ENCODE measurements at regions not wholly inside any gene's neighbourhood (a gene's known extent, or its start where the extent isn't known, plus 50 kb on each side); places are given as distances from the start of the nearest gene placed in this dataset.

GRCh38 chr20:4069751-4070150 is 54.4 kb upstream of the RNF24 start:
- Histone ChIP-seq H3K4me3 (ENCODE audit: insufficient read depth, low read depth, low read length, poor library complexity, severe bottlenecking) (no peak overlapping the region), H3K36me3 (ENCODE audit: control insufficient read depth, insufficient read depth, low read length) (no peaks in the 10 kb centered on the region), H3K27me3 (replicated peaks; ENCODE audit: control insufficient read depth, insufficient read depth, low read length, poor library complexity, severe bottlenecking) (no peaks in the 10 kb centered on the region), H3K27ac (ENCODE audit: insufficient read depth, low read length, poor library complexity, severe bottlenecking) (no peak overlapping the region), H3K9me3 (ENCODE audit: control insufficient read depth, low read length) (no peaks in the 10 kb centered on the region), H3K4me1 (ENCODE audit: control insufficient read depth, insufficient read depth, low read length, poor library complexity, severe bottlenecking) (no peaks in the 10 kb centered on the region)
- no peak for DNase-seq

DNA sequence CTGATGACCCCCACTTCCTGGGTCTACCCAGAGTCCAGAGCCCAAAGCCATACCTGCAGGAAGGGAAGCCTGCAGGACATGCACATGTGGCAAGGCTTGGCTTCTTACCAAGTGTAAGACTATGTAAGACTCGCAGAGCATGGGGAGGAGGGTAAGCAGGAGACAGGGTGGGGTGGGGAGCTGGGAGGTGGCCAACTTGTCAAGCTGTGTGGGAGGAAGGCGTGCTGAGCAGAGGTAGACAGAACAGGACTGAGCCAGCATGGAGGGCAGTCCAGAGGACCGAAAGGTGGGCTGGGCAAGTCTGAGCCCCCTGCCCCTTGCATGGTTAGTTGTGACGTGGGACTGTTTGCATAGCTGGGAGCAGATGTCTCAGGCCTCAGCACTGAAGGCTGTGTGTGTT is 53.4 kb upstream of the RNF24 start:
- Histone ChIP-seq H3K27me3 (replicated peaks; ENCODE audit: control insufficient read depth, insufficient read depth, low read length, poor library complexity, severe bottlenecking) (no peaks in the 10 kb centered on the region), H3K4me3 (ENCODE audit: insufficient read depth, low read depth, low read length, poor library complexity, severe bottlenecking) (no peak overlapping the region), H3K27ac (ENCODE audit: insufficient read depth, low read length, poor library complexity, severe bottlenecking) (no peak overlapping the region), H3K9me3 (ENCODE audit: control insufficient read depth, low read length) (no peaks in the 10 kb centered on the region), H3K4me1 (ENCODE audit: control insufficient read depth, insufficient read depth, low read length, poor library complexity, severe bottlenecking) (no peaks in the 10 kb centered on the region), H3K36me3 (ENCODE audit: control insufficient read depth, insufficient read depth, low read length) (no peaks in the 10 kb centered on the region)
- no peak for DNase-seq

GRCh38 chr20:4067600-4068261 is 52.4 kb upstream of the RNF24 start:
- no peak overlapping the region for H3K27ac ChIP-seq (ENCODE audit: insufficient read depth, low read length, poor library complexity, severe bottlenecking)
- no peaks in the 10 kb centered on the region for H3K9me3 ChIP-seq (ENCODE audit: control insufficient read depth, low read length)
- no peak overlapping the region for H3K4me3 ChIP-seq (ENCODE audit: insufficient read depth, low read depth, low read length, poor library complexity, severe bottlenecking)
- H3K36me3 ChIP-seq (ENCODE audit: control insufficient read depth, insufficient read depth, low read length), result no peaks in the 10 kb centered on the region
- H3K27me3 ChIP-seq (replicated peaks; ENCODE audit: control insufficient read depth, insufficient read depth, low read length, poor library complexity, severe bottlenecking), result no peaks in the 10 kb centered on the region
- H3K4me1 ChIP-seq (ENCODE audit: control insufficient read depth, insufficient read depth, low read length, poor library complexity, severe bottlenecking), result no peaks in the 10 kb centered on the region
- DNase-seq, result no peak

GRCh38 chr20:4066551-4066950 is 51.2 kb upstream of the RNF24 start:
- no peak for DNase-seq
- Histone ChIP-seq H3K9me3 (ENCODE audit: control insufficient read depth, low read length) (no peaks in the 10 kb centered on the region), H3K27me3 (replicated peaks; ENCODE audit: control insufficient read depth, insufficient read depth, low read length, poor library complexity, severe bottlenecking) (no peaks in the 10 kb centered on the region), H3K4me1 (ENCODE audit: control insufficient read depth, insufficient read depth, low read length, poor library complexity, severe bottlenecking) (no peaks in the 10 kb centered on the region), H3K4me3 (ENCODE audit: insufficient read depth, low read depth, low read length, poor library complexity, severe bottlenecking) (no peak overlapping the region), H3K27ac (ENCODE audit: insufficient read depth, low read length, poor library complexity, severe bottlenecking) (no peak overlapping the region), H3K36me3 (ENCODE audit: control insufficient read depth, insufficient read depth, low read length) (no peaks in the 10 kb centered on the region)

DNA sequence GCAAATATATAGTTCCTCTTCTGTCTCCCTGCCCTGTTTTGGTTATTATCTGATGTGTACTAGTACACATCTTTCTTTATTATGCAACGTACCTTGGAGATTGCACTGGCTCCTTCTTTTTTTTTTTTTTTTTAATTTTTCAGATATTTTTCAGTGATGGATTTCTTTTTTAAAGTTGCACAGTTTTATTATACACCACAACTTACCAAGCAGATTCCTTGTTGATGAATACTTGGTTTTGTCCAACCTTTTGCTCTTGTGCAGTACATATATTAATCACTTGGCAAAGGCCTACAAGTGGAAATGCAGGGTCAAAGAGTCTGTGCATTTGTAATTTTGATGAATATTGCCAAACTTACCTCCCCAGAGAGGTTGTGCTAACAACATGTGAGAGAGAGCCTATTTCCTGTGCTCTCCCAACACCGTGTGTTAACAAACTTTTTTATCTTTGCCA is 50.1 kb upstream of the RNF24 start:
- no peaks in the 10 kb centered on the region for H3K27me3 ChIP-seq (replicated peaks; ENCODE audit: control insufficient read depth, insufficient read depth, low read length, poor library complexity, severe bottlenecking)
- H3K9me3 ChIP-seq (ENCODE audit: control insufficient read depth, low read length), result no peaks in the 10 kb centered on the region
- no peaks in the 10 kb centered on the region for H3K36me3 ChIP-seq (ENCODE audit: control insufficient read depth, insufficient read depth, low read length)
- H3K4me1 ChIP-seq (ENCODE audit: control insufficient read depth, insufficient read depth, low read length, poor library complexity, severe bottlenecking), result no peaks in the 10 kb centered on the region
- no peak overlapping the region for H3K4me3 ChIP-seq (ENCODE audit: insufficient read depth, low read depth, low read length, poor library complexity, severe bottlenecking)
- DNase-seq, result no peak
- H3K27ac ChIP-seq (ENCODE audit: insufficient read depth, low read length, poor library complexity, severe bottlenecking), result no peak overlapping the region

Measured in effector memory CD4-positive, alpha-beta T cell (primary cell).